Endothelial cell (in vitro differentiated cells): ENCODE measurements at regions not wholly inside any gene's neighbourhood (a gene's known extent, or its start where the extent isn't known, plus 50 kb on each side); places are given as distances from the start of the nearest gene placed in this dataset.

Experiments
- DNase-seq: peaks from one replicate; pipeline ENCODE4 v3.0.0; 2021; ENCODE audit warnings: low spot score
- H3K27ac Mint-ChIP-seq: one replicate; pipeline ENCODE4 v1.8.0; 2021; ENCODE audit warnings: mixed read lengths, inconsistent platforms; ENCODE audit not compliant: unreplicated experiment
- H3K27me3 Mint-ChIP-seq: one replicate; pipeline ENCODE4 v1.8.0; 2021; ENCODE audit warnings: mild to moderate bottlenecking, moderate library complexity, mixed read lengths, inconsistent platforms; ENCODE audit not compliant: unreplicated experiment
- H3K36me3 Mint-ChIP-seq: one replicate; pipeline ENCODE4 v1.8.0; 2021; ENCODE audit warnings: mild to moderate bottlenecking, low read depth, mixed read lengths, inconsistent platforms; ENCODE audit not compliant: unreplicated experiment
- H3K4me1 Mint-ChIP-seq: one replicate; pipeline ENCODE4 v1.8.0; 2021; ENCODE audit warnings: mild to moderate bottlenecking, mixed read lengths, inconsistent platforms; ENCODE audit not compliant: unreplicated experiment
- H3K4me3 Mint-ChIP-seq: one replicate; pipeline ENCODE4 v1.8.0; 2021; ENCODE audit warnings: mild to moderate bottlenecking, mixed read lengths, inconsistent platforms; ENCODE audit not compliant: unreplicated experiment
- H3K9me3 Mint-ChIP-seq: one replicate; pipeline ENCODE4 v1.8.0; 2021; ENCODE audit warnings: mixed read lengths, inconsistent platforms; ENCODE audit not compliant: unreplicated experiment
- CTCF ChIP-seq: fragments of 200-600 bp; sonication (generic); IDR thresholded peaks from one replicate; pipeline ENCODE4 v1.5.0; 2021; ENCODE audit warnings: antibody characterized with exemption; ENCODE audit not compliant: unreplicated experiment

DNA sequence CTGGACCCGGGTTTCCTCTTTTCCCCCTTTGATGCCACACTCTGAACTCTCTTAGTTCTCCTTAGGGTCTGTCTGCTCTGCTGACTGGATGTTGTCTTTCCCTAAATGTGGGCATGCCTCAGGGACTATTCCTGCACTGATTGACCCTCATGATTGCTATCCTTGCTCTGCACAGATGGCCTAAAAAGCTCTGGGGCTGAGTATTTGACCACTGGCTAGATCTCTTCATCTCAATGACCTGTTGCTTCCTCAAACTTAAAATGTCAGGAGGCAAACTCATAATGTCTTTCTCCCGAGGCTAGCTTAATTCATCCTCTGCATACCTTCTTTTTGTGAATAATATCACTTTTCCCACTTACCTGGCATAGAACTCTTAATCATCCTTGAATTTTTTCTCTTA, 157.4 kb downstream of the GATB start:
- H3K9me3 Mint-ChIP-seq: no peaks in the 10 kb centered on the region
- no peak for DNase-seq
- TF ChIP-seq CTCF: no peak
- H3K4me1 Mint-ChIP-seq: peaks cover 3% of the 10 kb centered on the region
- H3K27ac Mint-ChIP-seq: no peak overlapping the region
- no peak overlapping the region for H3K4me3 Mint-ChIP-seq
- no peaks in the 10 kb centered on the region for H3K27me3 Mint-ChIP-seq
- H3K36me3 Mint-ChIP-seq: no peaks in the 10 kb centered on the region

DNA sequence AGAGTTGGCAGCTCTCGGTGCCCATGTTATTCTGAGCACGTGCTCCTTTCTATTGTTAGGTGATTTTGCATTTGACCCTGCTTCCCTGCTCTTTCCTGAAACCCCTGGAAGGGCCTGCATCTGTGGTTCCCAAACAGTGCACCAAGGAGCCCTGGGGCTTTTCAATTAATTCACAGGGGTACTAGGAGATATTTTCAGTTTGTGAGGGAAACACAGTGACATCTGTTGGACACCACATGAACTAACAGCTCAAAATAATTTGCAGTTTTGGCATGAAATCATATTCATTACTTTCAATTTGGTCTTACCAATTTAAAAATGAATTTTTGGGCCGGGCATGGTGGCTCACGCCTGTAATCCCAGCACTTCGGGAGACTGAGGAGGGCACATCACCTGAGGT, 156.6 kb downstream of the GATB start:
- H3K4me3 Mint-ChIP-seq: no peak overlapping the region
- peak; percentile 59 for TF ChIP-seq CTCF
- H3K27me3 Mint-ChIP-seq: no peaks in the 10 kb centered on the region
- no peaks in the 10 kb centered on the region for H3K36me3 Mint-ChIP-seq
- H3K9me3 Mint-ChIP-seq: no peaks in the 10 kb centered on the region
- no peak overlapping the region for H3K27ac Mint-ChIP-seq
- H3K4me1 Mint-ChIP-seq: peaks cover 3% of the 10 kb centered on the region
- DNase-seq: no peak

GRCh38 chr4:151605215-151605614, 155.6 kb downstream of the GATB start:
- no peaks in the 10 kb centered on the region for H3K36me3 Mint-ChIP-seq
- no peak for TF ChIP-seq CTCF
- H3K27ac Mint-ChIP-seq: no peak overlapping the region
- DNase-seq: no peak
- no peaks in the 10 kb centered on the region for H3K27me3 Mint-ChIP-seq
- H3K4me1 Mint-ChIP-seq: peaks cover 3% of the 10 kb centered on the region
- no peaks in the 10 kb centered on the region for H3K9me3 Mint-ChIP-seq
- H3K4me3 Mint-ChIP-seq: no peak overlapping the region

DNA sequence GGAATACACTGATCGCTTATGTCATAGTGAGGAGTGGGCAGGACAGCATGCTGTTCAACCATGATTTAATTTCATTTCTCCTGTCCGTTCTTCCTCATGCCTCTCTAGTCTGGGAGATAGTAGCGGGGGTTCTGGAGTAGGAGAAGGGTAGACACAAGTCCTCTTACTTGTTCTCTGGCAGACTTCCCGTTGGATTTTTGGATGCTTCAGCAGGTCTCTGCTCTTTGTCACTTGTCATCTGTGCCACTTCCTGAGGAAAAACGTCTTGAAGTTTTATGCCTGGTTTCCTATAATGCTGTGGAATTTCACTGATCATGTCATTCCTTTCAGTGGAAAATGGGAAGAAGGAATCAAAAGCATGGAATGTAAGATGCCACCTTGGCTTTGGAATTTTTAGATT, 154.7 kb downstream of the GATB start:
- Mint-ChIP-seq H3K27ac (no peak overlapping the region), H3K27me3 (no peaks in the 10 kb centered on the region), H3K4me1 (peaks cover 3% of the 10 kb centered on the region), H3K9me3 (no peaks in the 10 kb centered on the region), H3K36me3 (no peaks in the 10 kb centered on the region), H3K4me3 (no peak overlapping the region)
- no peak for TF ChIP-seq CTCF
- DNase-seq: no peak

DNA sequence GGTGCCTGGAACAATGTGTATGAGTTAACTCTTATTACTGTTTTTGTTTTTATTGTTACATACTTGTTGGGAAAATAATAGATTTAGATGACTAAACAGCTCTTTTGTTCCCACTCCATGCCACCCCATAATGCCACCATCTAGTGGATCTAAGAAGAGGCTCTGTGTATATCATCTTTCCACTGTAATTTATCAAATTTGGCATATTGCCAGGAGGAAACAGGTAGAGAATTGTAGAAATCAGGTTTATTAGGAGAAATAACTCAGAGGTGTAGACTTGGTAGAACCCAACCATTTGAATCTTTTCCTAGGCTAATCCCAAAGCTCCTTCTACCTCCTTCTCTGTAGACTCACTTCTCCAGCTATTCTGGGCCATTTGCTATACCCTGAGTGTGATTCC, 150.6 kb downstream of the GATB start:
- no peaks in the 10 kb centered on the region for H3K36me3 Mint-ChIP-seq
- TF ChIP-seq CTCF: no peak
- H3K9me3 Mint-ChIP-seq: no peaks in the 10 kb centered on the region
- H3K4me3 Mint-ChIP-seq: no peak overlapping the region
- H3K27me3 Mint-ChIP-seq: no peaks in the 10 kb centered on the region
- no peak overlapping the region for H3K27ac Mint-ChIP-seq
- DNase-seq: no peak
- H3K4me1 Mint-ChIP-seq: peaks cover 3% of the 10 kb centered on the region
